IMR-90 (cell line): ENCODE measurements at regions not wholly inside any gene's neighbourhood (a gene's known extent, or its start where the extent isn't known, plus 50 kb on each side); places are given as distances from the start of the nearest gene placed in this dataset.

Source experiments
- ATAC-seq: fragments of 200-7000 bp; cut with Tn5 transposase; 2 replicates; pipeline ENCODE4 v1.9.1; 2020; ENCODE audit warnings: low read depth, mild to moderate bottlenecking, moderate library complexity
- BruUV-seq: library from RNA; stranded (reverse); fragments of 400-500 nt; replicated peaks from 2 replicates; lab custom pipeline; 2021; lab: Mats Ljungman, UMichigan
- CTCF ChIA-PET: fragments of 300-600 bp; formaldehyde crosslinking; extraction: SDS; loops from one replicate; lab custom pipeline; 2021; ENCODE audit warnings: antibody characterized with exemption; lab: Yijun Ruan, JAX
- POLR2A ChIA-PET: fragments of 300-600 bp; sonication (Branson Sonifier 250); formaldehyde crosslinking; loops from one replicate; lab custom pipeline; 2022; ENCODE audit warnings: antibody characterized with exemption; ENCODE audit not compliant: unreplicated experiment; lab: Charles Lee
- DNase-seq: peaks from one replicate; pipeline ENCODE4 v3.0.0; 2013
- H2AFZ ChIP-seq: replicated peaks from 2 replicates; pipeline ENCODE3; 2013; ENCODE audit warnings: low read length, mild to moderate bottlenecking; ENCODE audit not compliant: poor library complexity
- H2AK5ac ChIP-seq: 2 replicates; pipeline ENCODE4 v1.6.1; 2013; ENCODE audit warnings: low read depth, low read length, inconsistent platforms
- H2AK9ac ChIP-seq: replicated peaks from 2 replicates; pipeline ENCODE3; 2013; ENCODE audit warnings: mild to moderate bottlenecking, low read depth, low read length, moderate library complexity; ENCODE audit not compliant: poor library complexity
- H2BK120ac ChIP-seq: 2 replicates; pipeline ENCODE4 v1.6.1; 2013; ENCODE audit warnings: low read depth, low read length, inconsistent platforms
- H2BK15ac ChIP-seq: 3 replicates; pipeline ENCODE4 v1.6.1; 2013; ENCODE audit warnings: low read depth, low read length, inconsistent platforms
- H2BK20ac ChIP-seq: 2 replicates; pipeline ENCODE4 v1.6.1; 2013; ENCODE audit warnings: low read depth, mild to moderate bottlenecking, inconsistent platforms, low read length, moderate library complexity
- H2BK5ac ChIP-seq: 2 replicates; pipeline ENCODE4 v1.6.1; 2013; ENCODE audit warnings: mild to moderate bottlenecking, low read depth, low read length, inconsistent platforms; ENCODE audit not compliant: poor library complexity, severe bottlenecking
- H3K14ac ChIP-seq: replicated peaks from 2 replicates; pipeline ENCODE4 v1.6.1; 2013; ENCODE audit warnings: low read depth, low read length, inconsistent platforms
- H3K18ac ChIP-seq: 2 replicates; pipeline ENCODE4 v1.6.1; 2013; ENCODE audit warnings: low read depth, low read length, control low read depth
- H3K23ac ChIP-seq: 2 replicates; pipeline ENCODE4 v1.6.1; 2013; ENCODE audit warnings: low read depth, low read length, inconsistent platforms
- H3K27ac ChIP-seq: 2 replicates; pipeline ENCODE4 v1.5.1; 2013; ENCODE audit warnings: mild to moderate bottlenecking, control low read depth, low read length; ENCODE audit not compliant: insufficient read depth
- H3K27me3 ChIP-seq: 2 replicates; pipeline ENCODE4 v1.6.1; 2013; ENCODE audit warnings: low read length; ENCODE audit not compliant: control insufficient read depth, insufficient read depth
- H3K36me3 ChIP-seq: 2 replicates; pipeline ENCODE4 v1.6.1; 2013; ENCODE audit warnings: low read length, mixed read lengths; ENCODE audit not compliant: control insufficient read depth, insufficient read depth
- H3K4ac ChIP-seq: 2 replicates; pipeline ENCODE4 v1.6.1; 2013; ENCODE audit warnings: low read depth, low read length, inconsistent platforms
- H3K4me1 ChIP-seq: 2 replicates; pipeline ENCODE4 v1.6.1; 2013; ENCODE audit warnings: low read length, mixed read lengths; ENCODE audit not compliant: control insufficient read depth, insufficient read depth
- H3K4me2 ChIP-seq: 2 replicates; pipeline ENCODE4 v1.6.1; 2013; ENCODE audit warnings: low read depth, mild to moderate bottlenecking, control low read depth, low read length, moderate library complexity
- H3K4me3 ChIP-seq: 2 replicates; pipeline ENCODE4 v1.5.1; 2013; ENCODE audit warnings: low read depth, mild to moderate bottlenecking, control low read depth, low read length, moderate library complexity; ENCODE audit not compliant: insufficient read depth
- H3K56ac ChIP-seq: 2 replicates; pipeline ENCODE4 v1.6.1; 2013; ENCODE audit warnings: low read length, inconsistent platforms; ENCODE audit not compliant: insufficient read depth; ENCODE audit errors: extremely low read depth
- H3K79me1 ChIP-seq, 2 experiments: 2 replicates each; pipeline ENCODE4 v1.6.1; 2013; ENCODE audit warnings: low read length in 2 of 2, inconsistent platforms in 1 of 2, low read depth in 1 of 2
- H3K9ac ChIP-seq: 2 replicates; pipeline ENCODE4 v1.6.1; 2013; ENCODE audit warnings: low read depth, low read length, control low read depth
- H3K9me1 ChIP-seq: 2 replicates; pipeline ENCODE4 v1.6.1; 2013; ENCODE audit warnings: low read length, inconsistent platforms; ENCODE audit not compliant: insufficient read depth
- H3K9me3 ChIP-seq: 2 replicates; pipeline ENCODE4 v1.6.1; 2013; ENCODE audit warnings: low read length; ENCODE audit not compliant: control insufficient read depth, insufficient read depth
- H4K20me1 ChIP-seq: 2 replicates; pipeline ENCODE4 v1.6.1; 2013; ENCODE audit warnings: low read length, inconsistent platforms; ENCODE audit not compliant: insufficient read depth
- H4K5ac ChIP-seq: 2 replicates; pipeline ENCODE4 v1.6.1; 2013; ENCODE audit warnings: mild to moderate bottlenecking, low read depth, low read length, control low read depth
- H4K8ac ChIP-seq, 2 experiments: 2 replicates each; pipeline ENCODE4 v1.6.1; 2013; ENCODE audit warnings: low read depth in 2 of 2, low read length in 2 of 2, control low read depth in 1 of 2, inconsistent platforms in 1 of 2
- H4K91ac ChIP-seq: 2 replicates; pipeline ENCODE4 v1.6.1; 2013; ENCODE audit warnings: low read depth, low read length, inconsistent platforms; ENCODE audit not compliant: insufficient read depth
- CEBPB ChIP-seq: IDR thresholded peaks from 2 replicates; pipeline ENCODE4 v1.6.1; 2012; ENCODE audit warnings: low read depth, low read length, improper control_type of control experiment
- FOS ChIP-seq: fragments of 150-350 bp; IDR thresholded peaks from 2 replicates; pipeline ENCODE4 v1.6.1; 2016; ENCODE audit warnings: low read depth, low read length
- MAFK ChIP-seq: IDR thresholded peaks from 2 replicates; pipeline ENCODE4 v1.6.1; 2012; ENCODE audit warnings: low read depth, low read length, improper control_type of control experiment
- RFX5 ChIP-seq: IDR thresholded peaks from 2 replicates; pipeline ENCODE4 v1.8.0; 2012; ENCODE audit warnings: low read depth, mild to moderate bottlenecking, low read length, moderate library complexity
- SMC3 ChIP-seq: fragments of 150-350 bp; IDR thresholded peaks from 2 replicates; pipeline ENCODE4 v1.6.1; 2016; ENCODE audit warnings: low read depth, mild to moderate bottlenecking, antibody characterized with exemption, low read length, moderate library complexity
- WGBS, 2 experiments: methylation state at CpG; one replicate each; pipeline versions ENCODE4 v1.1.5 to v1.1.7; 2013; ENCODE audit warnings: missing lambda C conversion rate in 2 of 2; ENCODE audit not compliant: insufficient read length in 1 of 2; ENCODE audit errors: extremely low coverage in 2 of 2; 5-methylcytosine and 5-hydroxymethylcytosine counted together
- dilution Hi-C: fragments of 300-500 bp; cut with HindIII; formaldehyde crosslinking; loops from one replicate; pipeline ENCODE4 v1.14.3; 2018; ENCODE audit warnings: low sequenced_read_pairs; ENCODE audit not compliant: unreplicated experiment
- in situ Hi-C: fragments of 300-500 bp; cut with MboI; formaldehyde crosslinking; loops from 3 replicates; pipeline ENCODE4 v1.14.3; 2019; ENCODE audit warnings: low sequenced_read_pairs, inconsistent platforms, mixed read lengths
- intact Hi-C: fragments of 100-400 bp; cut with micrococcal nuclease; formaldehyde crosslinking; loops from 2 replicates; pipeline ENCODE4 v1.10.0; 2022

GRCh38 chr3:194276768-194277103 is 74.4 kb downstream of the CPN2 start:
- no peak overlapping the region for H2AK9ac ChIP-seq
- in situ Hi-C loops = no loop called here
- H2BK120ac ChIP-seq = no peak overlapping the region
- H3K9ac ChIP-seq = no peak overlapping the region
- TF ChIP-seq RFX5 (no peak), CEBPB (no peak), MAFK (no peak), FOS (no peak), SMC3 (no peak)
- H3K9me3 ChIP-seq = no peaks in the 10 kb centered on the region
- no peak overlapping the region for H2BK15ac ChIP-seq
- H3K56ac ChIP-seq = no peak overlapping the region
- H3K18ac ChIP-seq = no peak overlapping the region
- H2AK5ac ChIP-seq = no peak overlapping the region
- no peak overlapping the region for H3K14ac ChIP-seq
- peaks cover 10% of the 10 kb centered on the region; the same call in 1 of the 2 replicates for H3K4me1 ChIP-seq
- BruUV-seq = no TSS peak
- CTCF ChIA-PET = no interaction called here
- no peak overlapping the region for H2AFZ ChIP-seq
- no peak overlapping the region for H2BK20ac ChIP-seq
- dilution Hi-C loops = no loop called here
- 30% methylated on average over 2 of the region's 4 CpGs; no CpG with 5 or more reads in 1 of the 2 experiments for WGBS, 2 experiments
- H4K20me1 ChIP-seq = no peaks in the 10 kb centered on the region
- no peak overlapping the region for H2BK5ac ChIP-seq
- no peak overlapping the region for H3K4me3 ChIP-seq
- no peaks in the 10 kb centered on the region for H3K36me3 ChIP-seq
- H3K27ac ChIP-seq = no peak overlapping the region
- no peak overlapping the region for H3K4me2 ChIP-seq
- no peak overlapping the region for H4K5ac ChIP-seq
- no peak overlapping the region for H4K8ac ChIP-seq
- intact Hi-C loops = no loop called here
- no peak overlapping the region for H3K4ac ChIP-seq
- H4K91ac ChIP-seq = no peak overlapping the region
- H3K23ac ChIP-seq = no peak overlapping the region
- DNase-seq = no peak
- peaks cover 16% of the 10 kb centered on the region; the same call in 1 of the 2 replicates for H3K27me3 ChIP-seq
- ATAC-seq = no peak
- H3K79me1 ChIP-seq = no peaks in the 10 kb centered on the region
- no peaks in the 10 kb centered on the region for H3K9me1 ChIP-seq
- POLR2A ChIA-PET = no interaction called here
